BJ (cell line): ENCODE measurements at regions not wholly inside any gene's neighbourhood (a gene's known extent, or its start where the extent isn't known, plus 50 kb on each side); places are given as distances from the start of the nearest gene placed in this dataset.

Experiments
- CTCF ChIA-PET: fragments of 350-600 bp; formaldehyde crosslinking; extraction: SDS; loops from one replicate; lab custom pipeline; 2021; ENCODE audit warnings: antibody characterized with exemption, inconsistent platforms; lab: Yijun Ruan, JAX
- POLR2A ChIA-PET: fragments of 300-600 bp; sonication (Branson Sonifier 250); formaldehyde crosslinking; extraction: SDS; loops from one replicate; lab custom pipeline; 2021; ENCODE audit warnings: antibody characterized with exemption; lab: Charles Lee
- DNase-seq: peaks from one replicate; pipeline ENCODE4 v3.0.0-alpha.2; 2011; ENCODE audit warnings: low read depth
- H3K27me3 ChIP-seq: 2 replicates; pipeline ENCODE4 v1.6.0; 2011; ENCODE audit warnings: low read length; ENCODE audit not compliant: control insufficient read depth, insufficient read depth
- H3K36me3 ChIP-seq: 2 replicates; pipeline ENCODE4 v1.5.1; 2011; ENCODE audit warnings: low read length; ENCODE audit not compliant: control insufficient read depth, insufficient read depth
- H3K4me3 ChIP-seq: 2 replicates; pipeline ENCODE4 v1.5.1; 2011; ENCODE audit warnings: low read depth, mild to moderate bottlenecking, control low read depth, low read length
- CTCF ChIP-seq: IDR thresholded peaks from 2 replicates; pipeline ENCODE4 v1.5.1; 2011; ENCODE audit warnings: low read depth, mild to moderate bottlenecking, control low read depth, inconsistent platforms, low read length, moderate library complexity; ENCODE audit not compliant: insufficient read depth

GRCh38 chr2:192828947-192829346 is 634.2 kb upstream of the TMEFF2 start:
- Histone ChIP-seq H3K4me3 (no peak overlapping the region), H3K36me3 (no peaks in the 10 kb centered on the region), H3K27me3 (no peaks in the 10 kb centered on the region)
- no peak for TF ChIP-seq CTCF
- ChIA-PET POLR2A (no interaction called here), CTCF (no interaction called here)
- DNase-seq = no peak

GRCh38 chr2:192828175-192828574 is 633.4 kb upstream of the TMEFF2 start:
- CTCF ChIA-PET = interaction anchor here (0.5 kb wide), 1 partner anchor 16 kb away, joined by 4 read pairs; no protein-coding TSS in a partner anchor
- DNase-seq = no peak
- Histone ChIP-seq H3K36me3 (no peaks in the 10 kb centered on the region), H3K27me3 (no peaks in the 10 kb centered on the region), H3K4me3 (no peak overlapping the region)
- no peak for TF ChIP-seq CTCF
- POLR2A ChIA-PET = no interaction called here

- POLR2A ChIA-PET = no interaction called here
- H3K4me3 ChIP-seq = no peak overlapping the region
- no peak for TF ChIP-seq CTCF
- no peaks in the 10 kb centered on the region for H3K27me3 ChIP-seq
- CTCF ChIA-PET = interaction anchor here (0.5 kb wide), 1 partner anchor 17 kb away, joined by 4 read pairs; no protein-coding TSS in a partner anchor
- H3K36me3 ChIP-seq = no peaks in the 10 kb centered on the region
- DNase-seq = no peak
These were observed 633.0 kb upstream of the TMEFF2 start for GRCh38 chr2:192827735-192828134.

- Histone ChIP-seq H3K4me3 (no peak overlapping the region), H3K36me3 (no peaks in the 10 kb centered on the region), H3K27me3 (no peaks in the 10 kb centered on the region)
- no peak for TF ChIP-seq CTCF
- no peak for DNase-seq
- ChIA-PET POLR2A (no interaction called here), CTCF (no interaction called here)
These were observed 619.6 kb upstream of the TMEFF2 start for GRCh38 chr2:192814376-192814775.

DNA sequence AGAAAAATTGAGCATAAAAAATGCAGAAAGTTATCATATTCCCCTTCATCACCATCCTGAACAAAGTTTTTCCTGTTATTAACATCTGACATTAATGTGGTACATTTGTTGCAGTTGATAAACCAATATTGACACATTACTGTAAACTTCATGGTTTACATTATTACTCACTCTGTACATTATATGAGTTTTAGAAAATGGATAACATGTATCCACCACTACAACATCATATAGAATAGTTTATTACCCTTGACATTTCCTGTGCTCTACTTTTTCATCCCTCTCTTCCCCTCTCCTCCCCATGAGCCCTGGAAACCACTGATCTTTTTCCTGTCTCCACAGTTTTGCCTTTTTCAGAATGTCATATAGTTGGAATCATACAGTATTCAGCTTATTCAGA is 618.6 kb upstream of the TMEFF2 start:
- TF ChIP-seq CTCF = no peak
- ChIA-PET POLR2A (no interaction called here), CTCF (no interaction called here)
- H3K27me3 ChIP-seq = no peaks in the 10 kb centered on the region
- no peak overlapping the region for H3K4me3 ChIP-seq
- no peaks in the 10 kb centered on the region for H3K36me3 ChIP-seq
- no peak for DNase-seq
